ENCODE measurements at regions not wholly inside any gene's neighbourhood (a gene's known extent, or its start where the extent isn't known, plus 50 kb on each side); places are given as distances from the start of the nearest gene placed in this dataset.

- Mint-ChIP-seq H3K36me3 (ENCODE audit: insufficient read depth) (no peaks in the 10 kb centered on the region), H3K27me3 (peaks cover 4% of the 10 kb centered on the region), H3K9me3 (ENCODE audit: low read depth) (no peaks in the 10 kb centered on the region), H3K4me3 (ENCODE audit: low read depth) (no peak overlapping the region), H3K27ac (no peak overlapping the region), H3K4me1 (ENCODE audit: low read depth) (no peaks in the 10 kb centered on the region)
- TF ChIP-seq CTCF (IDR thresholded peaks at IDR 0.05; ENCODE audit: unreplicated experiment), result no peak
- DNase-seq (ENCODE audit: low spot score, unreplicated experiment), result no peak
These were observed 49.9 kb downstream of the CHRM3 start for GRCh38 chr1:239436286-239436685.

- no peak for TF ChIP-seq CTCF (IDR thresholded peaks at IDR 0.05; ENCODE audit: unreplicated experiment)
- no peaks in the 10 kb centered on the region for H3K36me3 Mint-ChIP-seq (ENCODE audit: insufficient read depth)
- H3K27ac Mint-ChIP-seq, result no peak overlapping the region
- H3K27me3 Mint-ChIP-seq, result no peaks in the 10 kb centered on the region
- DNase-seq (ENCODE audit: low spot score, unreplicated experiment), result no peak
- no peaks in the 10 kb centered on the region for H3K9me3 Mint-ChIP-seq (ENCODE audit: low read depth)
- no peaks in the 10 kb centered on the region for H3K4me1 Mint-ChIP-seq (ENCODE audit: low read depth)
- H3K4me3 Mint-ChIP-seq (ENCODE audit: low read depth), result no peak overlapping the region
These were observed 51.5 kb downstream of the CHRM3 start for GRCh38 chr1:239437822-239438221.

GRCh38 chr1:239438891-239439290 lies 52.5 kb downstream of the CHRM3 start:
- Mint-ChIP-seq H3K27me3 (no peaks in the 10 kb centered on the region), H3K36me3 (ENCODE audit: insufficient read depth) (no peaks in the 10 kb centered on the region), H3K9me3 (ENCODE audit: low read depth) (no peaks in the 10 kb centered on the region), H3K4me1 (ENCODE audit: low read depth) (no peaks in the 10 kb centered on the region), H3K27ac (no peak overlapping the region), H3K4me3 (ENCODE audit: low read depth) (no peak overlapping the region)
- TF ChIP-seq CTCF (IDR thresholded peaks at IDR 0.05; ENCODE audit: unreplicated experiment), result no peak
- no peak for DNase-seq (ENCODE audit: low spot score, unreplicated experiment)

DNA sequence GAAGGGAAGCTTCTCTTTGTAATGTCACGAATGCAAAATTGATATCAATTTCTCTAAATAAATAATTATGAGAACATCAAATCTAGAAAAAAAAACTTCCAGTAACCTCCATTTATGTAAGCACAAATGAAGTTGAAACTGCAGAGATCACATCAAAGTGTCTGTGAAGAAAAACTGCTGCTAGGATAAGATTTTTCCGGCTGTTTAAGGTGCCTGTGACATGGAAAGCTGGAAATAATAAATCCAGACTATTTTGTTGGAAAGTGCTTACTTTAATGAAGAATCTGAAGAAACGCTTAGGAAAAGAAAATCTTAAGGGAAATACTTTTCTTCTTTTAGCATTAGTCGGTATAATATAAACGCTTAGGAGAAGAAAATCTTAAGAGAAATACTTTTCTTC lies 57.0 kb downstream of the CHRM3 start:
- no peaks in the 10 kb centered on the region for H3K36me3 Mint-ChIP-seq (ENCODE audit: insufficient read depth)
- DNase-seq (ENCODE audit: low spot score, unreplicated experiment), result no peak
- no peaks in the 10 kb centered on the region for H3K27me3 Mint-ChIP-seq
- no peak for TF ChIP-seq CTCF (IDR thresholded peaks at IDR 0.05; ENCODE audit: unreplicated experiment)
- H3K4me1 Mint-ChIP-seq (ENCODE audit: low read depth), result peaks cover 2% of the 10 kb centered on the region
- no peaks in the 10 kb centered on the region for H3K9me3 Mint-ChIP-seq (ENCODE audit: low read depth)
- H3K27ac Mint-ChIP-seq, result no peak overlapping the region
- H3K4me3 Mint-ChIP-seq (ENCODE audit: low read depth), result no peak overlapping the region

DNA sequence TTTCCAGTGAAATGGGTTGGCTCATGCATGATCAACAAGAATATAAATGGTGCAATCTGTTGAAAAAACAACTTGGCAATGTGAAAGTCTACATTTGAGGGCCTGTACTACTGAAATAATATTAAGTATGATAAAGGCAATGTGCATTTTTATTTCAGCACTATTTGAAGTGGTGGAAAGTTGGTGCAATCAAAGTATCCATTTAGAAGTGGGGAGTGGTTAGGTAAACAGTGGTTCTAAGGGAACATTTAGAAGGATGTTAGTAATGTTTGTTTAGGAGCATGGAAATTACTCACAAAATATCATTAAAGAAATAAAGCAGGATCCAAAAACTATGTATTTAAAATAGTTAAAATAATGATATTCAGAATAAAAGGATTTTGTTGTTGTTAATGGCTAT lies 60.2 kb downstream of the CHRM3 start:
- H3K4me1 Mint-ChIP-seq (ENCODE audit: low read depth), result peaks cover 2% of the 10 kb centered on the region
- TF ChIP-seq CTCF (IDR thresholded peaks at IDR 0.05; ENCODE audit: unreplicated experiment), result no peak
- no peaks in the 10 kb centered on the region for H3K27me3 Mint-ChIP-seq
- H3K9me3 Mint-ChIP-seq (ENCODE audit: low read depth), result no peaks in the 10 kb centered on the region
- H3K36me3 Mint-ChIP-seq (ENCODE audit: insufficient read depth), result no peaks in the 10 kb centered on the region
- H3K27ac Mint-ChIP-seq, result no peak overlapping the region
- H3K4me3 Mint-ChIP-seq (ENCODE audit: low read depth), result no peak overlapping the region
- DNase-seq (ENCODE audit: low spot score, unreplicated experiment), result no peak
